PFSK-1 (cell line): ENCODE measurements at regions not wholly inside any gene's neighbourhood (a gene's known extent, or its start where the extent isn't known, plus 50 kb on each side); places are given as distances from the start of the nearest gene placed in this dataset.

ENCODE experiments used
- POLR2AphosphoS5 ChIP-seq: IDR thresholded peaks from 2 replicates; pipeline ENCODE4 v1.6.1; 2012; ENCODE audit warnings: low read depth, mild to moderate bottlenecking, control low read depth, low read length, moderate library complexity
- TAF1 ChIP-seq: IDR thresholded peaks from 2 replicates; pipeline ENCODE4 v1.6.1; 2012; ENCODE audit warnings: low read length, control low read depth, borderline replicate concordance; ENCODE audit not compliant: insufficient read depth

GRCh38 chr4:14742054-14742453 is 260.2 kb upstream of the CPEB2 start:
- TF ChIP-seq POLR2AphosphoS5 (no peak), TAF1 (no peak)
